Left ventricle myocardium inferior (tissue), 1 donor: ENCODE measurements at regions not wholly inside any gene's neighbourhood (a gene's known extent, or its start where the extent isn't known, plus 50 kb on each side); places are given as distances from the start of the nearest gene placed in this dataset.

Experiments
- DNase-seq: peaks from one replicate; pipeline ENCODE4 v3.0.0-alpha.2; 2020
- H3K27ac ChIP-seq: fragments of 200-600 bp; replicated peaks from 2 replicates; pipeline ENCODE4 v1.8.0; 2021
- H3K27me3 ChIP-seq: fragments of 200-600 bp; 2 replicates; pipeline ENCODE4 v1.8.0; 2021; ENCODE audit warnings: low read depth
- H3K36me3 ChIP-seq: fragments of 200-600 bp; 2 replicates; pipeline ENCODE4 v1.8.0; 2021
- H3K4me1 ChIP-seq: fragments of 200-600 bp; 2 replicates; pipeline ENCODE4 v1.8.0; 2021
- H3K4me3 ChIP-seq: fragments of 200-600 bp; 2 replicates; pipeline ENCODE4 v1.8.0; 2021; ENCODE audit warnings: mild to moderate bottlenecking, moderate library complexity
- H3K9me3 ChIP-seq: fragments of 200-600 bp; replicated peaks from 2 replicates; pipeline ENCODE4 v1.8.0; 2021
- CTCF ChIP-seq: fragments of 200-600 bp; IDR thresholded peaks from 2 replicates; pipeline ENCODE4 v1.8.0; 2021; ENCODE audit warnings: antibody characterized with exemption, mild to moderate bottlenecking, borderline replicate concordance
- intact Hi-C: fragments of 100-400 bp; cut with micrococcal nuclease; formaldehyde crosslinking; loops from one replicate; pipeline ENCODE4 v1.11.0; 2022
- donor health status: DM: no; HTN: yes; CAD: no; lungs with severe emphysema.

- TF ChIP-seq CTCF: no peak
- no peaks in the 10 kb centered on the region for H3K27me3 ChIP-seq
- H3K36me3 ChIP-seq: no peaks in the 10 kb centered on the region
- peaks cover 27% of the 10 kb centered on the region for H3K4me1 ChIP-seq
- no peak overlapping the region for H3K4me3 ChIP-seq
- intact Hi-C loops: no loop called here
- H3K27ac ChIP-seq: peak overlapping the region; percentile 85
- peaks cover 8% of the 10 kb centered on the region for H3K9me3 ChIP-seq
- DNase-seq: no peak
These were observed 71.6 kb upstream of the CLMN start for GRCh38 chr14:95391331-95391730.

GRCh38 chr14:95389471-95390011 lies 69.8 kb upstream of the CLMN start:
- Histone ChIP-seq H3K4me1 (peaks cover 27% of the 10 kb centered on the region), H3K36me3 (no peaks in the 10 kb centered on the region), H3K4me3 (no peak overlapping the region), H3K27ac (peak overlapping the region; percentile 85), H3K27me3 (no peaks in the 10 kb centered on the region), H3K9me3 (peaks cover 8% of the 10 kb centered on the region)
- no peak for TF ChIP-seq CTCF
- intact Hi-C loops: no loop called here
- DNase-seq: peak; percentile 88

GRCh38 chr14:95388699-95389098 lies 69.0 kb upstream of the CLMN start:
- Histone ChIP-seq H3K4me3 (no peak overlapping the region), H3K36me3 (no peaks in the 10 kb centered on the region), H3K4me1 (peaks cover 27% of the 10 kb centered on the region), H3K27me3 (no peaks in the 10 kb centered on the region), H3K9me3 (peaks cover 8% of the 10 kb centered on the region), H3K27ac (peak overlapping the region; percentile 85)
- DNase-seq: no peak
- intact Hi-C loops: no loop called here
- TF ChIP-seq CTCF: no peak

- Histone ChIP-seq H3K36me3 (no peaks in the 10 kb centered on the region), H3K4me3 (no peak overlapping the region), H3K27ac (peak overlapping the region; percentile 85), H3K4me1 (peaks cover 27% of the 10 kb centered on the region), H3K27me3 (no peaks in the 10 kb centered on the region), H3K9me3 (peaks cover 8% of the 10 kb centered on the region)
- TF ChIP-seq CTCF: no peak
- no peak for DNase-seq
- intact Hi-C loops: no loop called here
These were observed 68.2 kb upstream of the CLMN start for GRCh38 chr14:95387826-95388445.

GRCh38 chr14:95386536-95387095 lies 66.9 kb upstream of the CLMN start:
- intact Hi-C loops: no loop called here
- no peak for DNase-seq

More at GRCh38 chr14:95386536-95387095, 66.9 kb upstream of the CLMN start:
- Histone ChIP-seq H3K27me3 (no peaks in the 10 kb centered on the region), H3K27ac (no peak overlapping the region), H3K4me1 (peaks cover 27% of the 10 kb centered on the region), H3K4me3 (no peak overlapping the region), H3K9me3 (peaks cover 8% of the 10 kb centered on the region), H3K36me3 (no peaks in the 10 kb centered on the region)
- no peak for TF ChIP-seq CTCF
